Heart left ventricle (tissue), 16 donors: ENCODE measurements at regions not wholly inside any gene's neighbourhood (a gene's known extent, or its start where the extent isn't known, plus 50 kb on each side); places are given as distances from the start of the nearest gene placed in this dataset.

Source experiments
- ATAC-seq, 4 donors: fragments of 200-7000 bp; cut with Tn5 transposase; one replicate each; pipeline ENCODE4 v1.9.1; 2020 to 2022; ENCODE audit warnings: moderate library complexity in 4 of 4, mild to moderate bottlenecking in 3 of 4, moderate number of reproducible peaks in 1 of 4
- DNase-seq, 5 donors: peaks; one replicate each; pipeline ENCODE4 v3.0.0-alpha.2; 2020
- H3K27ac ChIP-seq, 12 donors: fragments of 200-600 bp; sonication (generic) in 4 of 12; one replicate each; pipeline versions ENCODE4 v1.5.0 to v1.8.0; 2016 to 2022; ENCODE audit warnings: mild to moderate bottlenecking in 2 of 12
- H3K27me3 ChIP-seq, 9 donors: fragments of 200-600 bp; sonication (generic) in 2 of 9; one replicate each; pipeline versions ENCODE4 v1.5.1 to v1.8.0; 2016 to 2022; ENCODE audit warnings: mild to moderate bottlenecking in 3 of 9
- H3K36me3 ChIP-seq, 9 donors: fragments of 200-600 bp; sonication (generic) in 2 of 9; one replicate each; pipeline versions ENCODE4 v1.5.0 to v1.8.0; 2018 to 2022; ENCODE audit warnings: mild to moderate bottlenecking in 2 of 9
- H3K4me1 ChIP-seq, 12 donors: fragments of 200-600 bp; sonication (generic) in 4 of 12; one replicate each; pipeline versions ENCODE4 v1.5.0 to v1.8.0; 2016 to 2022; ENCODE audit warnings: mild to moderate bottlenecking in 3 of 12
- H3K4me3 ChIP-seq, 12 donors: fragments of 200-600 bp; sonication (generic) in 4 of 12; one replicate each; pipeline versions ENCODE4 v1.5.0 to v1.8.0; 2017 to 2022; ENCODE audit warnings: mild to moderate bottlenecking in 9 of 12, moderate library complexity in 4 of 12
- H3K9me3 ChIP-seq, 12 donors: fragments of 200-600 bp; sonication (generic) in 4 of 12; one replicate each; pipeline versions ENCODE4 v1.5.0 to v1.8.0; 2016 to 2022; ENCODE audit warnings: mild to moderate bottlenecking in 1 of 12
- POLR2A ChIP-seq, 2 donors: fragments of 450-650 bp; IDR thresholded peaks; one replicate each; pipeline ENCODE4 v1.6.1; 2017; ENCODE audit warnings: antibody characterized with exemption in 2 of 2, mild to moderate bottlenecking in 2 of 2, moderate library complexity in 2 of 2
- WGBS, 4 donors: extraction: QIAGEN DNeasy Blood & Tissue Kit in 2 of 4; methylation state at CpG; one replicate each; pipeline versions ENCODE4 v1.1.5 to v1.1.7; 2013 to 2018; 5-methylcytosine and 5-hydroxymethylcytosine counted together
- intact Hi-C, 10 donors: fragments of 100-400 bp; cut with DNase I; formaldehyde crosslinking; loops; one replicate each; pipeline versions ENCODE4 v1.11.1 to v1.14.2; 2022
- TF ChIP-seq, protein P1 (sequence below), 12 donors: fragments of 200-600 bp; sonication (generic) in 4 of 12; IDR thresholded peaks; one replicate each; pipeline versions ENCODE4 v1.5.0 to v1.8.0; 2018 to 2022; ENCODE audit warnings: antibody characterized with exemption in 12 of 12, mild to moderate bottlenecking in 5 of 12
- donor health status: ischemic (EF 13 %, LVEDD 7.1; RV severe dilation, severe dysfunction).
- donor health status: healthy with polysubstance abuse.
- donor health status: DM: no; HTN: yes; CAD: no.
- donor health status: DM: no; HTN: no; CAD: no.
- donor health status: ischemic (EF 25% LVEDD 6.9; RV normal size, moderate dysfunction).
- donor health status: ischemic (EF 25% LVEDD 5.7; RV mildly dilated, moderate dysfunction).
- donor health status: healthy.
- donor health status: DM: yes; HTN: yes; CAD: no.
- donor health status: ischemic (EF 35%, LVEDD 5.7; RV mildly dilated, moderate dysfunction).
- donor health status: nonischemic (EF 11% LVEDD 7.7; RV severe dilation, severe dysfunction).
- donor health status: DM: yes; HTN: yes; CAD: no.
- donor health status: PGD.
- donor health status: ischemic (EF 29% LVEDD 5.4; RV normal size, mild dysfunction).
- donor health status: nonischemic (EF 23%, LVEDD 6.1; RV moderate dilation, normal function).

DNA sequence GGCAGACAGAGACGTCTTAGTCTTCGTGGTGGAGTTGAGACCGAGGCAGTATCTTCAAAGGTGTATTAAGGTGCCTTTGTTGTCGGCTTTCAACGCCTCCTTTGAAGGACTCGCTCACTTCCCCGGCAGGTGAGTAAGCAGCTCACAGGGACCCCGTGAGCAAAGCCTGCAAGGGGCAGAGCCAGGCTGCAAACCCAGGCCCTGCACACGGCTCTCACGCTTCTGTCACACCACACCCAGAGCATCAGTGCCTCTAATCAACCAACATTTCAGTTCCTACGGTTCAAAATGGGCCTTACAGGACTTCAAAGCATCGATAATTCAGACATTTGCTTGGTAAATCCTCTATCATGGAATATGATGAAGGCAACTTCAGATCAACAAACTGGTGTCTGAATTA, 64.8 kb upstream of the INSIG1 start:
- ATAC-seq (no peak), DNase-seq (no peak)
- Histone ChIP-seq H3K4me3 (no peak overlapping the region), H3K9me3 (no peaks in the 10 kb centered on the region), H3K36me3 (no peaks in the 10 kb centered on the region), H3K27me3 (no peaks in the 10 kb centered on the region), H3K27ac (no peak overlapping the region), H3K4me1 (no peaks in the 10 kb centered on the region)
- WGBS, 4 donors = 76 to 86% (median 83%) methylated on average over 12 of the region's 12 CpGs
- TF ChIP-seq, protein P1, sequence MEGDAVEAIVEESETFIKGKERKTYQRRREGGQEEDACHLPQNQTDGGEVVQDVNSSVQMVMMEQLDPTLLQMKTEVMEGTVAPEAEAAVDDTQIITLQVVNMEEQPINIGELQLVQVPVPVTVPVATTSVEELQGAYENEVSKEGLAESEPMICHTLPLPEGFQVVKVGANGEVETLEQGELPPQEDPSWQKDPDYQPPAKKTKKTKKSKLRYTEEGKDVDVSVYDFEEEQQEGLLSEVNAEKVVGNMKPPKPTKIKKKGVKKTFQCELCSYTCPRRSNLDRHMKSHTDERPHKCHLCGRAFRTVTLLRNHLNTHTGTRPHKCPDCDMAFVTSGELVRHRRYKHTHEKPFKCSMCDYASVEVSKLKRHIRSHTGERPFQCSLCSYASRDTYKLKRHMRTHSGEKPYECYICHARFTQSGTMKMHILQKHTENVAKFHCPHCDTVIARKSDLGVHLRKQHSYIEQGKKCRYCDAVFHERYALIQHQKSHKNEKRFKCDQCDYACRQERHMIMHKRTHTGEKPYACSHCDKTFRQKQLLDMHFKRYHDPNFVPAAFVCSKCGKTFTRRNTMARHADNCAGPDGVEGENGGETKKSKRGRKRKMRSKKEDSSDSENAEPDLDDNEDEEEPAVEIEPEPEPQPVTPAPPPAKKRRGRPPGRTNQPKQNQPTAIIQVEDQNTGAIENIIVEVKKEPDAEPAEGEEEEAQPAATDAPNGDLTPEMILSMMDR (IDR thresholded peaks at IDR 0.05) = no peak
- TF ChIP-seq POLR2A (IDR thresholded peaks at IDR 0.05) = no peak
- intact Hi-C loops = no loop called here

DNA sequence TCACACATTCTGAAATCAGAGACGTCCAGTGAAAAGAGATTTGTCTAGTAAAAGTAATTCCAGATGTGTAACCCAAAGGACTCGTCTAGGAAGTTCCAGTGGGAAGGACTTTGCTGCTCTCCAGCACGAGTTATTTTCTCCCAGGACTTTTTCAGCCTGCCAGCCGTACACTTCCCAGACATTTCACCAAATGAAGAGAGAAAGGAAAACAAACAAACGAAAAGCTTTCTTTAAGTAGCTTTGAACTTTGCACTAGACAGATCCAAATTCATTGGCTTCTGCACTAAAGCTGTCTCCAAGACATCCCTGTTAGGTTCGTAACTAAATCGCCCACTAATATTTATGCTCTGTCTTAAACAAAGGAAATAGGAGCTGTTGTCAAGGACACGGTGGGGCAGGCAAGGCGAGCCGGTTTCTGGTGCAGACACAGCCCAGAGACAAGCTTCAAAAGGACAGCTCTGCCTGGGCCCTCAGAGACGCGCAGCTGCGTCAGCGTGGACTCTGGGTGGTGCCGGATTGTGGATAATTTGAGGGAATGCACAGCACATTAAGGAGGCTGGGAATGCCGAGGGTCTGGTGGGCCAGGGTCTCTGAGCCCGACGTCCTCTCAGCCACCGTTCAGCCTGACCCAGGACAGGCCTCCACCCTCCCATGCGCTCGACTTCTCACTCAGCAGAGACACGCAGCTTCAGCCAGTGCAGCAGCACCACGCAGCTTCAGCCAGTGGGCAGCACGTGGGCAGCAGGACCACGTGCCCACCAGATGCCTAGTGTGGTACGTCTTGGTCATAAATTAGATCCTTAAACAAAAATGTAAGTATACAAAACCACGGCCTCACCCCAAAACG, 64.1 kb upstream of the INSIG1 start:
- no peak overlapping the region for H3K27ac ChIP-seq
- WGBS, 4 donors = 68 to 75% (median 69%) methylated on average over 28 of the region's 28 CpGs
- H3K4me3 ChIP-seq = no peak overlapping the region
- ATAC-seq = no peak
- DNase-seq = no peak
- H3K27me3 ChIP-seq = no peaks in the 10 kb centered on the region
- H3K9me3 ChIP-seq = no peaks in the 10 kb centered on the region
- no peaks in the 10 kb centered on the region for H3K36me3 ChIP-seq
- intact Hi-C loops = no loop called here
- no peak for TF ChIP-seq POLR2A (IDR thresholded peaks at IDR 0.05)
- TF ChIP-seq, protein P1 (IDR thresholded peaks at IDR 0.05) = no peak
- no peaks in the 10 kb centered on the region for H3K4me1 ChIP-seq

DNA sequence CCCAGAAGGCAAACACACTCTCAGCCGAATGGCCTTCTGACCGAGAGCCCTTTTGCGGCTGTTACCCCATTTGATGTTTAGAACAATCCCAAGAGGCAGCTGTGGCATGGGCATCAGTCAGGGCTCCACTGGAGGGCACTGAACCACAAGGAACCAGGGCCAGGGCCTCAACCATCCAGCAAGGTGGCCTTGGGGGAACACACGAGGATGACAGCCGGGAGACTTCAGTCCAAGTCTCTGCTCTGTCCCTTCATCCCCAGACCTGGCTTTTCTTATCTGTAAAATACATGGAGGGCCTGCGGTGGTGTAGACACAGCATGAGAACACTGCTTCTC, 63.6 kb upstream of the INSIG1 start:
- no peak for ATAC-seq
- Histone ChIP-seq H3K4me3 (no peak overlapping the region), H3K27me3 (peaks cover 0 to under 1% (median 0%) of the 10 kb centered on the region in 9 donors), H3K9me3 (no peaks in the 10 kb centered on the region), H3K36me3 (no peaks in the 10 kb centered on the region), H3K27ac (no peak overlapping the region), H3K4me1 (no peaks in the 10 kb centered on the region)
- no peak for DNase-seq
- intact Hi-C loops = no loop called here
- TF ChIP-seq POLR2A (IDR thresholded peaks at IDR 0.05) = no peak
- TF ChIP-seq, protein P1 (IDR thresholded peaks at IDR 0.05) = no peak
- 81 to 87% (median 83%) methylated on average over 6 of the region's 6 CpGs for WGBS, 4 donors

DNA sequence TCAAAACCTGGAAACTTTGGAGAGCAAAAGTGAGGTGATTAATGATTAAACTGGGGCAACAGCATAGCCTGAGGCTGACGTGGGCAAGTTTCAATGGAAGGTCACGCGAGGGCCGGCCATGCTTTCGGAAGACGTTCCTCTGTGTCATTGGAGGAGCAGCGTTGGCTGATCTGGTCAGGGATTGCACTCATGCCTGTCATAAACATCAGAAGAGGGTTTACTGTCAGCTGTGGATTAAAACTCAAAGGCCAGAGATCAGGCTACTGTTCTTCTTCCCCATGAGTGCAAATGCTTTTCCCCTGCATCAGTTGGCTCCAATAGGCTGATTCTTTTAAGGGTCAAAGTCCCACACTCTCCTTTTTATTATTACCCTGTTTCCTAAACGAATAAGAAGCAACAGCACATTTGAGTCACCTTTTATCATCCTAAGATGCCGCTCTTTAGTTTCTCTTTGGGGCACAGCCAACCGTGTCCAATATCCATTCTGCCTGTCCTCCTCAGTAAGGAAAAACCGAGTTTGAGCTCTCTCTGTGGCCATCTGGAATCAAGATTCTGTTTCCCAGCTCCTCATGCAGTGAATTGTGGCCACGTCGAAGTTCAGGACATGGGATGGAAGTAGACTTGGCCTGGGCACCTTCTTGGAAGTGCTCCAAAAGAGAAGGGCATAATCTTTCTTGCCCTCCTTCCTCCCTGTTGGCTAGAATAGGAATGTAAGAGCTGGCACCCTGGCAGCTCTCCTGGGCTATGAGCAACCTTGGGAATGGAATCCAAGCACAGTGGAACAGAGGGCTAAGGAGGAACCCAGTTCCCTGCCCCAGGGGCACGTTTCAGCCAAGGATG, 62.5 kb upstream of the INSIG1 start:
- ATAC-seq (no peak), DNase-seq (no peak)
- intact Hi-C loops = no loop called here
- no peak for TF ChIP-seq POLR2A (IDR thresholded peaks at IDR 0.05)
- TF ChIP-seq, protein P1 (IDR thresholded peaks at IDR 0.05) = no peak
- peaks cover 0 to 5% (median 0%) of the 10 kb centered on the region in 9 donors for H3K27me3 ChIP-seq
- H3K9me3 ChIP-seq = no peaks in the 10 kb centered on the region
- no peaks in the 10 kb centered on the region for H3K36me3 ChIP-seq
- no peak overlapping the region for H3K27ac ChIP-seq
- 85 to 93% (median 86%) methylated on average over 14 of the region's 14 CpGs for WGBS, 4 donors
- H3K4me1 ChIP-seq = no peaks in the 10 kb centered on the region
- no peak overlapping the region for H3K4me3 ChIP-seq
